ENCODE measurements at regions not wholly inside any gene's neighbourhood (a gene's known extent, or its start where the extent isn't known, plus 50 kb on each side); places are given as distances from the start of the nearest gene placed in this dataset.

- TF ChIP-seq POLR2A (IDR thresholded peaks at IDR 0.05; ENCODE audit: low read depth, low read length) (no peak), POLR2AphosphoS5 (IDR thresholded peaks at IDR 0.05; ENCODE audit: low read depth, low read length) (no peak), TAF1 (IDR thresholded peaks at IDR 0.05; ENCODE audit: borderline replicate concordance, low read depth, low read length) (no peak)
These were observed 192.0 kb downstream of the SH3BP4 start for GRCh38 chr2:235143789-235144188.
